Transverse colon (tissue), 4 donors: ENCODE measurements at regions not wholly inside any gene's neighbourhood (a gene's known extent, or its start where the extent isn't known, plus 50 kb on each side); places are given as distances from the start of the nearest gene placed in this dataset.

Source experiments
- DNase-seq: peaks from one replicate; pipeline ENCODE4 v3.0.0-alpha.2; 2019
- H3K27ac ChIP-seq, 4 donors: fragments of 200-600 bp; sonication (generic); 2 replicates each; pipeline ENCODE4 v1.5.1; 2016 to 2018; ENCODE audit warnings: inconsistent platforms in 4 of 4
- H3K27me3 ChIP-seq: fragments of 200-600 bp; sonication (generic); 2 replicates; pipeline ENCODE4 v1.5.1; 2017; ENCODE audit warnings: inconsistent platforms
- H3K36me3 ChIP-seq, 4 donors: fragments of 200-600 bp; sonication (generic); 2 replicates each; pipeline ENCODE4 v1.5.1; 2017 to 2019; ENCODE audit warnings: inconsistent platforms in 4 of 4
- H3K4me1 ChIP-seq, 4 donors: fragments of 200-600 bp; sonication (generic); 2 replicates each; pipeline ENCODE4 v1.5.1; 2017 to 2020; ENCODE audit warnings: inconsistent platforms in 4 of 4
- H3K4me3 ChIP-seq, 4 donors: fragments of 200-600 bp; sonication (generic); 1 replicate in 1 of 4; 2 replicates in 3 of 4; pipeline versions ENCODE4 v1.5.1 to v1.6.1; 2017 to 2019; ENCODE audit warnings: inconsistent platforms in 4 of 4
- H3K9me3 ChIP-seq, 2 donors: fragments of 200-600 bp; sonication (generic); 2 replicates each; pipeline ENCODE4 v1.5.1; 2017 to 2019; ENCODE audit warnings: inconsistent platforms in 2 of 2
- WGBS, 2 donors: methylation state at CpG; one replicate each; pipeline ENCODE4 v1.1.5; 2018; ENCODE audit warnings: low coverage in 1 of 2; 5-methylcytosine and 5-hydroxymethylcytosine counted together
- in situ Hi-C, 4 donors: fragments of 200-750 bp; cut with MboI; loops; one replicate each; pipeline versions ENCODE4 v1.15.0 to v1.15.1; 2017; ENCODE audit warnings: low sequenced_read_pairs in 3 of 4, low pct_ligation_motif_present in 1 of 4, low pct_unique_long_range_greater_than_20kb in 1 of 4
- intact Hi-C: fragments of 100-400 bp; cut with DNase I; formaldehyde crosslinking; loops from one replicate; pipeline ENCODE4 v1.15.1; 2023; ENCODE audit warnings: low total_unique reads
- TF ChIP-seq, protein P1 (sequence below), 5 experiments: fragments of 200-600 bp in 3 of 5; fragments of 450-650 bp in 2 of 5; sonication (generic) in 3 of 5; IDR thresholded peaks; 1 replicate in 2 of 5; 2 replicates in 3 of 5; pipeline ENCODE4 v1.5.1; 2016 to 2017; ENCODE audit warnings: antibody characterized with exemption in 5 of 5, inconsistent platforms in 3 of 5, mild to moderate bottlenecking in 2 of 5, moderate library complexity in 1 of 5

DNA sequence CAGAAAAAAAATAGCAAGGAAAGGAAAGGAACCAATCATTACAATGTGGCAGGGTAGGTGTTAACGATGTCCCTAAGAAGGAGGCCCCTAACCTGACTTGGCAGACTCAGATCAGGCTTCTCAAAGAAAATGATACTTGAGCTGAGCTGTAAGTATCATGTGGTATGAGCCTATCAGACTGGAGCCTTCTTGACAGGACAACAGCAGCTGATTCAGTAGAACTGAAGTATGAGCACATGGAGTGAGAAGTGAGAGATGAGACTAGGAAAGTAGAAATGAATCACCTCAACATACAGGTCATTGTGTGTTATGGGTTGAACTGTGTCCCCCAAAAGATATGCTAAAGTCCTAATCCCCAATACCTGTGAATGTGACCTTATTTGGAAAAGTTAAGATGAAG lies 66.3 kb downstream of the MTERF1 start:
- Histone ChIP-seq H3K36me3 (no peaks in the 10 kb centered on the region), H3K4me3 (no peak overlapping the region), H3K27ac (no peak overlapping the region), H3K4me1 (no peaks in the 10 kb centered on the region), H3K27me3 (no peaks in the 10 kb centered on the region), H3K9me3 (no peaks in the 10 kb centered on the region)
- WGBS, 2 donors, result 78 to 88% methylated on average over 1 of the region's 1 CpG
- TF ChIP-seq, protein P1, sequence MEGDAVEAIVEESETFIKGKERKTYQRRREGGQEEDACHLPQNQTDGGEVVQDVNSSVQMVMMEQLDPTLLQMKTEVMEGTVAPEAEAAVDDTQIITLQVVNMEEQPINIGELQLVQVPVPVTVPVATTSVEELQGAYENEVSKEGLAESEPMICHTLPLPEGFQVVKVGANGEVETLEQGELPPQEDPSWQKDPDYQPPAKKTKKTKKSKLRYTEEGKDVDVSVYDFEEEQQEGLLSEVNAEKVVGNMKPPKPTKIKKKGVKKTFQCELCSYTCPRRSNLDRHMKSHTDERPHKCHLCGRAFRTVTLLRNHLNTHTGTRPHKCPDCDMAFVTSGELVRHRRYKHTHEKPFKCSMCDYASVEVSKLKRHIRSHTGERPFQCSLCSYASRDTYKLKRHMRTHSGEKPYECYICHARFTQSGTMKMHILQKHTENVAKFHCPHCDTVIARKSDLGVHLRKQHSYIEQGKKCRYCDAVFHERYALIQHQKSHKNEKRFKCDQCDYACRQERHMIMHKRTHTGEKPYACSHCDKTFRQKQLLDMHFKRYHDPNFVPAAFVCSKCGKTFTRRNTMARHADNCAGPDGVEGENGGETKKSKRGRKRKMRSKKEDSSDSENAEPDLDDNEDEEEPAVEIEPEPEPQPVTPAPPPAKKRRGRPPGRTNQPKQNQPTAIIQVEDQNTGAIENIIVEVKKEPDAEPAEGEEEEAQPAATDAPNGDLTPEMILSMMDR (IDR thresholded peaks at IDR 0.05), result no peak
- DNase-seq, result no peak
- intact Hi-C loops (no loop called here), in situ Hi-C loops (no loop called here)
